ENCODE measurements at regions not wholly inside any gene's neighbourhood (a gene's known extent, or its start where the extent isn't known, plus 50 kb on each side); places are given as distances from the start of the nearest gene placed in this dataset.

GRCh38 chr13:64770743-64771142 is 2459.4 kb downstream of the PCDH9 start:
- TF ChIP-seq REST (IDR thresholded peaks at IDR 0.05; ENCODE audit: low read depth) (no peak), FOXM1 (IDR thresholded peaks at IDR 0.05; ENCODE audit: borderline replicate concordance, low read depth) (no peak), NFIC (IDR thresholded peaks at IDR 0.05) (no peak), RAD21 (IDR thresholded peaks at IDR 0.05; ENCODE audit: low read depth) (no peak), EGR1 (IDR thresholded peaks at IDR 0.05) (no peak), CEBPB (IDR thresholded peaks at IDR 0.05) (no peak), CREB1 (IDR thresholded peaks at IDR 0.05; ENCODE audit: low read depth) (no peak)
- TF ChIP-seq, protein P1, sequence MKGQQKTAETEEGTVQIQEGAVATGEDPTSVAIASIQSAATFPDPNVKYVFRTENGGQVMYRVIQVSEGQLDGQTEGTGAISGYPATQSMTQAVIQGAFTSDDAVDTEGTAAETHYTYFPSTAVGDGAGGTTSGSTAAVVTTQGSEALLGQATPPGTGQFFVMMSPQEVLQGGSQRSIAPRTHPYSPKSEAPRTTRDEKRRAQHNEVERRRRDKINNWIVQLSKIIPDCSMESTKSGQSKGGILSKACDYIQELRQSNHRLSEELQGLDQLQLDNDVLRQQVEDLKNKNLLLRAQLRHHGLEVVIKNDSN (IDR thresholded peaks at IDR 0.05): no peak

GRCh38 chr13:64767054-64767453 is 2463.1 kb downstream of the PCDH9 start:
- no peak for TF ChIP-seq EGR1 (IDR thresholded peaks at IDR 0.05)
- no peak for TF ChIP-seq ZBTB7A (IDR thresholded peaks at IDR 0.05; ENCODE audit: low read depth)
- TF ChIP-seq YY1 (IDR thresholded peaks at IDR 0.05; ENCODE audit: low read depth): no peak
- no peak for TF ChIP-seq RAD21 (IDR thresholded peaks at IDR 0.05; ENCODE audit: low read depth)
- no peak for TF ChIP-seq TAF1 (IDR thresholded peaks at IDR 0.05; ENCODE audit: low read depth)
- no peak for TF ChIP-seq REST (IDR thresholded peaks at IDR 0.05; ENCODE audit: low read depth)
- TF ChIP-seq FOXM1 (IDR thresholded peaks at IDR 0.05; ENCODE audit: borderline replicate concordance, low read depth): no peak
- TF ChIP-seq TCF12 (IDR thresholded peaks at IDR 0.05; ENCODE audit: low read depth): no peak
- TF ChIP-seq CREB1 (IDR thresholded peaks at IDR 0.05; ENCODE audit: low read depth): no peak
- TF ChIP-seq CEBPB (IDR thresholded peaks at IDR 0.05): no peak
- TF ChIP-seq MAX (IDR thresholded peaks at IDR 0.05): no peak
- TF ChIP-seq TEAD4 (IDR thresholded peaks at IDR 0.05): no peak
- no peak for TF ChIP-seq NFIC (IDR thresholded peaks at IDR 0.05)
- TF ChIP-seq, protein P1 (IDR thresholded peaks at IDR 0.05): no peak
- TF ChIP-seq EP300 (IDR thresholded peaks at IDR 0.05; ENCODE audit: borderline replicate concordance): no peak

DNA sequence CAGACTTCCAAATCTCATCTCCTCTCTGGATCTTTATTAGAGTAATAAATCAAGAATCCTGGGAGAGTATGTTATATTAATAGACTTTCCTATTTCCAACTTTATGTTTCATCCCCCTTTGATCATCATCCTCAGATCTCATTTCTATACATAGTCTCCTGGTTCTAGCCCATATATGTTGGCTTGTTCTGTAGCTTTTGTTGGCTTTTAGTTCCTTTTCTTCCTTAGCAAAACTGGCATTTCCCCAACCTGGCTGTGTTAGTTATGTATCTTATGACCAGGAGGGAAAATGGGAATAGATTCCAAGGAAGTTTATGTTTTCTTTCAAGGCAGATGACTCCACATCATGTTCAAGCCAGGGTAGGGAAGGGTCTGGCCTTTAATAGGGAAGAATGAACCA is 2464.5 kb downstream of the PCDH9 start:
- TF ChIP-seq EP300 (IDR thresholded peaks at IDR 0.05; ENCODE audit: borderline replicate concordance) (no peak), ZBTB7A (IDR thresholded peaks at IDR 0.05; ENCODE audit: low read depth) (no peak), TAF1 (IDR thresholded peaks at IDR 0.05; ENCODE audit: low read depth) (no peak), TEAD4 (IDR thresholded peaks at IDR 0.05) (no peak)

DNA sequence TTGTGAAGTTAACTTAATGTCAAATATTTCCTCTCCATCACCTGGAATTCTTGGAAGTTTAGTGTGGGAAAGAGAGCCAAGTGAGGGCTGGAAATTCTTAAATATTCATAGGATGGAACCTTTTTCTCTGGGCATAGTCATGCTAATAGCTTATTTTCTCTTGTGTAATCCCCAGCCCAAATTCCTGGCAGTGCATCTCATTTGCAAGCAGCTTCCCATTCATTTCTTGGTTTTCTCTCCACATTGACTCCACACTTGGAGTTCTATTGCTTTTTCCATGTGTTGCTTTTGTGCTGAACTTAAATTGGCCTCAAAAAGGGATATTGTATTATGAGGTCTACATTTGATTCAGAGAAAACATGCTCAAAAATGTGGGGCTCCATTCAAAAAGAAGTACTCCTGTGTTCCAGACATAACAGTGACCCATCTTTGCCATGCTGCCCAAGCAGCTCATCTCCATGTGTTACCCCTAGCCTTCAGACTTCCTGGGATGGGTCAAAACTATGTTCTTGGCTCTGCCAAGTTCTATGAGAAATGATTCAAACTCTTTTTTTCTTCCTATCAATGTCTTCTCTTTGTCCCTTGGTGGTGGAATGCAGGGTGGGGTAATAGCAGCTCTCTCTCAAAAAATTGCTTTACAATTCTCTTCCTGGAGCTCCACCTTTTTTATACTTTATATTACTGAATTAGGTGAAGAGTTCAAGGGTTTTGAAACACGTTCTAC is 2471.5 kb downstream of the PCDH9 start:
- no peak for TF ChIP-seq CEBPB (IDR thresholded peaks at IDR 0.05)
- no peak for TF ChIP-seq YY1 (IDR thresholded peaks at IDR 0.05; ENCODE audit: low read depth)

- TF ChIP-seq TEAD4 (IDR thresholded peaks at IDR 0.05) (no peak), EGR1 (IDR thresholded peaks at IDR 0.05) (no peak), MAX (IDR thresholded peaks at IDR 0.05) (no peak), TAF1 (IDR thresholded peaks at IDR 0.05; ENCODE audit: low read depth) (no peak), ZBTB7A (IDR thresholded peaks at IDR 0.05; ENCODE audit: low read depth) (no peak), EP300 (IDR thresholded peaks at IDR 0.05; ENCODE audit: borderline replicate concordance) (no peak), RAD21 (IDR thresholded peaks at IDR 0.05; ENCODE audit: low read depth) (no peak), REST (IDR thresholded peaks at IDR 0.05; ENCODE audit: low read depth) (no peak), YY1 (IDR thresholded peaks at IDR 0.05; ENCODE audit: low read depth) (no peak), CREB1 (IDR thresholded peaks at IDR 0.05; ENCODE audit: low read depth) (no peak), NFIC (IDR thresholded peaks at IDR 0.05) (no peak)
- TF ChIP-seq, protein P1 (IDR thresholded peaks at IDR 0.05): no peak
Observed at GRCh38 chr13:64756621-64757020, 2473.5 kb downstream of the PCDH9 start.
